ENCODE measurements at regions not wholly inside any gene's neighbourhood (a gene's known extent, or its start where the extent isn't known, plus 50 kb on each side); places are given as distances from the start of the nearest gene placed in this dataset.

DNA sequence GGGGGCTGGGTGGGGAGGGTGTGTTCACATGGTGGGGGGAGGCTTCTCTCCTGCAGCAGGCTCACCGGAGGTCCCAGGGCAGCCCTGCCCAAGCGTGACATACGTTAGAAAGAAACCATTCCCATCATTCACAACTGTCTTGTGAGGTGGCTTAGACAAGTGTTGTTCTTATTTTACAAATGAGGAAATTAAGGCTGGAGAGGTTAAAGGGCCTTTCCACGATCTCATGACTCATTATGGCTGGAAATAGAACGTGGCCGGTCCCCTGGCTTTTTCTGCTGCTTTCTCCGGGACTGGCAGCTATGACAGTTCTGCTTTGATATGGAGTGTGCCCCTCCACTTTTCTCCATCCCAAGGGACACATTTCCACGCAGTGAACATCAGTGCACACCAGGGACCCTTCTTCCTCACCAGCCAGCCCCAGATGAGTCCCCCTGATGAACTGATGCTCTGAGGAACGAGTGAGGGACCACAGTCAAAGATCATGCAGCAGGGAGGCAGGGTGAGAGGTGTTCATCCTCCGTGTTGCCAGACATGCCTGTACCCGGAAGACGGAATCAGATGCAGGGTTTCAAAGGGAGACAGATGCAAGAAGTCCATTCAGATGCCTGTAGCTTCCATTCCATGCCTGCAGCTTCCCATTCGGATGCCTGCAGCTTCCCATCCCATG, 64.0 kb upstream of the ACSL1 start (continued):
- no peak for TF ChIP-seq OSR1 (CRISPR knock-in tag; IDR thresholded peaks at IDR 0.05)
- TF ChIP-seq PATZ1 (CRISPR knock-in tag; IDR thresholded peaks at IDR 0.05; ENCODE audit: borderline replicate concordance), result no peak

- TF ChIP-seq ARNTL (CRISPR knock-in tag; IDR thresholded peaks at IDR 0.05; ENCODE audit: borderline replicate concordance, low read depth) (no peak), PPARA (CRISPR knock-in tag; IDR thresholded peaks at IDR 0.05; ENCODE audit: borderline replicate concordance) (no peak), POU6F1 (CRISPR knock-in tag; IDR thresholded peaks at IDR 0.05; ENCODE audit: borderline replicate concordance, low read depth) (no peak), ZC3H10 (CRISPR knock-in tag; IDR thresholded peaks at IDR 0.05) (no peak), RARB (CRISPR knock-in tag; IDR thresholded peaks at IDR 0.05) (no peak), OSR1 (CRISPR knock-in tag; IDR thresholded peaks at IDR 0.05) (no peak), ZNF565 (CRISPR knock-in tag; conservative IDR thresholded peaks at IDR 0.05; ENCODE audit: low read depth) (no peak), GLIS3 (CRISPR knock-in tag; IDR thresholded peaks at IDR 0.05) (no peak), TSHZ2 (CRISPR knock-in tag; IDR thresholded peaks at IDR 0.05) (no peak), PATZ1 (CRISPR knock-in tag; IDR thresholded peaks at IDR 0.05; ENCODE audit: borderline replicate concordance) (no peak), CSDC2 (CRISPR knock-in tag; IDR thresholded peaks at IDR 0.05) (no peak), ZNF70 (CRISPR knock-in tag; IDR thresholded peaks at IDR 0.05) (no peak), SNAI2 (CRISPR knock-in tag; IDR thresholded peaks at IDR 0.05) (no peak), ISL1 (CRISPR knock-in tag; IDR thresholded peaks at IDR 0.05) (no peak), ZNF8 (CRISPR knock-in tag; IDR thresholded peaks at IDR 0.05) (no peak), ESRRG (CRISPR knock-in tag; IDR thresholded peaks at IDR 0.05) (no peak)
- TF ChIP-seq, protein P1, sequence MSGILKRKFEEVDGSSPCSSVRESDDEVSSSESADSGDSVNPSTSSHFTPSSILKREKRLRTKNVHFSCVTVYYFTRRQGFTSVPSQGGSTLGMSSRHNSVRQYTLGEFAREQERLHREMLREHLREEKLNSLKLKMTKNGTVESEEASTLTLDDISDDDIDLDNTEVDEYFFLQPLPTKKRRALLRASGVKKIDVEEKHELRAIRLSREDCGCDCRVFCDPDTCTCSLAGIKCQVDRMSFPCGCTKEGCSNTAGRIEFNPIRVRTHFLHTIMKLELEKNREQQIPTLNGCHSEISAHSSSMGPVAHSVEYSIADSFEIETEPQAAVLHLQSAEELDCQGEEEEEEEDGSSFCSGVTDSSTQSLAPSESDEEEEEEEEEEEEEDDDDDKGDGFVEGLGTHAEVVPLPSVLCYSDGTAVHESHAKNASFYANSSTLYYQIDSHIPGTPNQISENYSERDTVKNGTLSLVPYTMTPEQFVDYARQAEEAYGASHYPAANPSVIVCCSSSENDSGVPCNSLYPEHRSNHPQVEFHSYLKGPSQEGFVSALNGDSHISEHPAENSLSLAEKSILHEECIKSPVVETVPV (CRISPR knock-in tag; IDR thresholded peaks at IDR 0.05), result no peak
- TF ChIP-seq, protein P2, sequence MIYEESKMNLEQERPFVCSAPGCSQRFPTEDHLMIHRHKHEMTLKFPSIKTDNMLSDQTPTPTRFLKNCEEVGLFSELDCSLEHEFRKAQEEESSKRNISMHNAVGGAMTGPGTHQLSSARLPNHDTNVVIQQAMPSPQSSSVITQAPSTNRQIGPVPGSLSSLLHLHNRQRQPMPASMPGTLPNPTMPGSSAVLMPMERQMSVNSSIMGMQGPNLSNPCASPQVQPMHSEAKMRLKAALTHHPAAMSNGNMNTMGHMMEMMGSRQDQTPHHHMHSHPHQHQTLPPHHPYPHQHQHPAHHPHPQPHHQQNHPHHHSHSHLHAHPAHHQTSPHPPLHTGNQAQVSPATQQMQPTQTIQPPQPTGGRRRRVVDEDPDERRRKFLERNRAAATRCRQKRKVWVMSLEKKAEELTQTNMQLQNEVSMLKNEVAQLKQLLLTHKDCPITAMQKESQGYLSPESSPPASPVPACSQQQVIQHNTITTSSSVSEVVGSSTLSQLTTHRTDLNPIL (CRISPR knock-in tag; IDR thresholded peaks at IDR 0.05; ENCODE audit: low read depth), result no peak
Measured at GRCh38 chr4:184890499-184890898, 64.7 kb upstream of the ACSL1 start.

DNA sequence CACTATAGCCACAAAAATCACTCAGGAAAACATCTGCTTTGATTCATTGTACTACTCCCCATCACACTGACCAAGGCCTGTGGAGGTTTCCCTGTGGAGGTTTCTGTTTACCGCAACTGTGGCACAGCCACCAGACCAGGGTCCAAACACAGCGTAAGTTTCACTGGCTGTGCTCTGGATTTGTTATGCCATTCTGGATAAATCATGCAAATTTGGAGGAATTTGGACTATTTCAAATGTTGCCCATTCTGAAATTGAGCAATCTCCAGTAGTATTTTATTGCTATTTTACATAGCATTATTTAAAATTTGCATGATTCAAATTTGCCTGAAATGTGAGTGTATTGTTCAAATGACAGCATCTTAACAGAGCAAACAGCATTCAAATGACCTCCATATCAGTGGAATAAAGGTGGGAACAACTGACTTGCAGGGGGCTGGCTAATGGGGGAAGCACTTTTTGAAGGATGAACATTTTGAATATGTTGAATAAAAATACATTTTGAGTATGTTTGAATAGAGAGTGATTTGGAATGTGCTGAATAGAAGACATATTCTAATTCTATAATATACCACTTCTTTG, 66.1 kb upstream of the ACSL1 start:
- no peak for ATAC-seq
- TF ChIP-seq TCF4 (CRISPR knock-in tag; IDR thresholded peaks at IDR 0.05; ENCODE audit: borderline replicate concordance) (no peak), ISL1 (CRISPR knock-in tag; IDR thresholded peaks at IDR 0.05) (no peak), PPARA (CRISPR knock-in tag; IDR thresholded peaks at IDR 0.05; ENCODE audit: borderline replicate concordance) (no peak), BACH2 (CRISPR knock-in tag; IDR thresholded peaks at IDR 0.05; ENCODE audit: borderline replicate concordance) (no peak), ARNTL (CRISPR knock-in tag; IDR thresholded peaks at IDR 0.05; ENCODE audit: borderline replicate concordance, low read depth) (no peak), ZFP3 (CRISPR knock-in tag; IDR thresholded peaks at IDR 0.05) (no peak), ZC3H10 (CRISPR knock-in tag; IDR thresholded peaks at IDR 0.05) (no peak), PATZ1 (CRISPR knock-in tag; IDR thresholded peaks at IDR 0.05; ENCODE audit: borderline replicate concordance) (no peak), ZNF8 (CRISPR knock-in tag; IDR thresholded peaks at IDR 0.05) (no peak), ZNF70 (CRISPR knock-in tag; IDR thresholded peaks at IDR 0.05) (no peak), GLIS3 (CRISPR knock-in tag; IDR thresholded peaks at IDR 0.05) (no peak), OSR1 (CRISPR knock-in tag; IDR thresholded peaks at IDR 0.05) (no peak), RARB (CRISPR knock-in tag; IDR thresholded peaks at IDR 0.05) (no peak)
- TF ChIP-seq, protein P2 (CRISPR knock-in tag; IDR thresholded peaks at IDR 0.05; ENCODE audit: low read depth), result no peak

More at GRCh38 chr4:184890499-184890898, 64.7 kb upstream of the ACSL1 start:
- ATAC-seq, result no peak

Data from SK-N-SH treated with all-trans-retinoic acid at 6 μM for 48 hours (cell line).